NOMO-1 (cell line): ENCODE measurements at regions not wholly inside any gene's neighbourhood (a gene's known extent, or its start where the extent isn't known, plus 50 kb on each side); places are given as distances from the start of the nearest gene placed in this dataset.

ENCODE experiments used
- DNase-seq, 2 experiments: peaks; one replicate each; lab custom pipeline; 2025; ENCODE audit not compliant: unreplicated experiment in 2 of 2; lab: John Stamatoyannopoulos, UW

DNA sequence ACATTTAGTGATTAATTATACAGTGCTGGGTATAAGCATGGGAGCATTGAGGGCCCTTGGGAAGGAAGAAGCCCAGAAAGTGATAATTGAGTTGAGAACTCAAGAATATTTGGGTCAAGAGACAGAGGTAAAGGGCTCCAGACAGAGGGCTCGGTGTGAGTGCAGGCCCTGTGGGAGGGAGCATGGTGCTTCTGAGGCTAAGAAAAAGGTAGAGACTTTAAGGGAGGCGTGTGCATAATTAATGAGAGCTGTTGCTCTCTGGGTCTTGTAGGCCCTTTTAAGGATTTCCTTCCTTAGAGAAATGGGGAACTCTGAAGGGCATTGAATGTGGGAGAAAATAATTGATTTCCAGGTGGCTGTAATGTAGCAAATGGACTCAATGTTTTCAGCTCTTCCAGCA, 735.0 kb upstream of the POU3F3 start:
- DNase-seq = no peak

DNA sequence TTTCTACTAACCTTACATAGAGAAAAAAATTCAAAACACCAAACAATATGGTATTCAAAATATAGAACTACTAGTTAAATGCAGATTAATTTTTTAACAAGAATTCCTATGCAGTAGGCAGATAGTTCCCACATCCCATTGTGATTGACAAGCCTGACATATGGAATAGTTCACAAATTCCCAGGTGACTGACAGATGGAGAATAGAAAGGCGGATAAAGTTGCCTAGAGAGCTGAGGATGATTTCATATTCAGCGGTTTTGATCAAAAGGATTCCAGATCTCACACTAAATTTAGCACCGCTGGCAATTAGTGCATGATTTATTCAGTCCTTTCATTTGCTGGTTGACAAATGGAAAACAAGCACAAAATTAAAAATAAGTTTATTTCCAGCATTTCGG, 733.7 kb upstream of the POU3F3 start:
- no peak for DNase-seq

GRCh38 chr2:104125096-104125495, 728.8 kb upstream of the POU3F3 start:
- DNase-seq = no peak

DNA sequence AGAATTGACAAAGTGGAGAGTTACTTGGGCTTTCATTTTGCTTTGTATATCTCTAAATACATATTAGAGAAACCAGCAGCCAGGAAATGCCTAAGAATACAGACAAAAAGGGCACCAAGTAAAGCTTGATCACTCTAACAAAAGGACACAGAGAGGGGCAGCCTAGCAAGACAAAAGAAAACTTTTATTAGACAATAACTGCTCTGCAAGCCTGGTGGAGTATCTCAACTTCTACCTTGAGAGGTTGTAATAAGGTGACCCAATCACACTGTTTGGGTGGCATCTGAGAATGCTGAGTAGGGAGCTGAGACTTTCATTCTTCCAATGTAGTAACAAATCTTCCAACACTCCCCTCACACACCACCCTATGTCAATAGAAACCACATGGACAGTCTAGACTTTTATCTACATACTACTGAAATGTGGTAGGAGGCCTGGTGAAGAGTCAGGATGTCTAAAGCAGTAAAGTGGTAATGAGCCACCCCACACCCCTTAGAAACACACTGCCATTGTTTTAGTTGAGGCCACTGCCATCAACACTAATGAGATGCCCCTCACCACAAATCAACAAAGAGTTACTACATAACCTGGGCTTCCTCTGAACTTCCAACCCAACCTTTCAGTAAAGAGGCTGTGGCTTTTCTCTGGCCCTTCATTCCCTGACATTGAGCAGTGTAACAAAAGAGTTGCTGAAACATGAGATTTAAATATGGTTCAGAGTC, 726.7 kb upstream of the POU3F3 start:
- DNase-seq = no peak

- DNase-seq = no peak
Observed at GRCh38 chr2:104140361-104140760, 713.6 kb upstream of the POU3F3 start.

DNA sequence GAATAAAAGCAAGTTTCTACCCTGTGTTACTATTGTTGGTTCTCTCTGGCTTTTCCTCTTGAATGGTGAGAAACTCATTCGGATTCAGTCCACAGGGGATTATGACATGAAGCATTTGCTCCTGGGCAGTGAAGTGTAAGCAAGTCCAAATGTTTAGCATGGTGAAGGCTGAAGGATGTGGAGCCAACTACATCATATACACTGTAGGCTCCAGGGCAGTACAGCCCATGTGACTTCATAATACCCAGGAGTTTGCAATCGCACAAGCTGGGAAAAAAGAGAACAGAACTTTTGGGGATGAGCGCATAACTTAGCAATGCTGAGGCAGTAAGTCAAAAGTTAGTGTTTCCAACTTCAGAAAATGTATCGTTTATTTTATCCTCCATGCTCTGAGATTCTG, 695.7 kb upstream of the POU3F3 start:
- DNase-seq = no peak

DNA sequence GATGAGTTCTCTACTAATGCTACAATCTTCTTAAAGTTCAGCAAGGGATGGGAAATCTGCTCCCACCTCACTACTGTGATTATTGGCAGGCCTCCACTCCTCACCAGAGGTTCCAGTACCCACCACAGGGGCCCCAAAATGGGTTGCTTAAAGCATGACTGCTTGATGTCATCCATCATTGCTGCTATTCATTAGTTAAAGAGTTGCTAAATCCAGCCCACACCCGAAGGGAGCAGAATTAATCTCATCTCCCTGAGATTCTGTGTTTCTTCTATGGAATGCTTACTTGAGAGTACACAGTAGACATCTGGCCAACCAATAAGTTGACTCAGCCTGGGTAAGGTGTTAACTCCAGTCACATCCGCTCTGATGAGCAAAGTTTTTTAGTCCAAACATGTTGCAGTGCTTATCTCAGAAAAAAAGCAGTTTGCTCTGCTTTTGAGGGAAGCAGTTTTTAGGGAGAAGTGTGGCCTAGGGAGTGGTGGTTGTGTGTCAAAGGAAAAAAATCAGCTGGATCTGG, 690.2 kb upstream of the POU3F3 start:
- no peak for DNase-seq

GRCh38 chr2:104164721-104165252, 689.1 kb upstream of the POU3F3 start:
- DNase-seq = no peak

DNA sequence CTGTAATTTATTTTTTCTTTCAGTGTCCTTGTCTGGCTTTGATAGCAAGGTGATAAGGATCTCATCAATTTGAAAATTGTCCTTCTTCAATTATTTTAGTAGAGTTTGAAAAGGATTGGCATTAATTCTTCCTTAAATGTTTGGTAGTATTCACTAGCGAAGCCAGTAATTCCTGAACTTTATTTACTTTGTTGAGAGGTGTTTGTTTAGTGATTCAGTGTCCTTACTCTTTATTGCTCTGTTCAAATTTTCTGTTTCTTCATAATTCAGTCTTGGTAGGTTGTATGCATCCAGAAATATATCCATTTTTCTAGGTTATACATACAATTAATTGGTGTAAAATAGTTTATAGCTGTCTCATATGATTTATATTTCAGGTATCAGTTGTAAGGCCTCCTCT, 676.7 kb upstream of the POU3F3 start:
- no peak for DNase-seq

DNA sequence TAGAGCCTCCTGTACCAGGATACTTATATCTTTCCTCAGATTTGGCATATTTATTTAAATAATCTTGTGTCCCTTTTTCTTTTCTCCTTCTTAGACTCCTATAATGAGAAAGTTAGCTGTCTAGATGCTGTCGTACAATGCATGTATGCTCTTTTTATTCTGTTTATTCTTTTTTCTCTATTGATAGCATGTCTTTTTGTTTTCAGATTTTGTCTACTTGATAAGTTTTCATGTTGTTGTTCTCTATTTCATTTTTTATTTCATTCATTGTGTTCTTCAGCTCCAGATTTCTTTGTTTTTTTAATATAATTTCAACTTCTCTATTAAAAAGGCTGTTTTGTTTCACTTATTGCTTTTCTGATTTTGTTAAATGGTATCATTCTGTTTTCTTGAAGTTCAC, 674.3 kb upstream of the POU3F3 start:
- no peak for DNase-seq

DNA sequence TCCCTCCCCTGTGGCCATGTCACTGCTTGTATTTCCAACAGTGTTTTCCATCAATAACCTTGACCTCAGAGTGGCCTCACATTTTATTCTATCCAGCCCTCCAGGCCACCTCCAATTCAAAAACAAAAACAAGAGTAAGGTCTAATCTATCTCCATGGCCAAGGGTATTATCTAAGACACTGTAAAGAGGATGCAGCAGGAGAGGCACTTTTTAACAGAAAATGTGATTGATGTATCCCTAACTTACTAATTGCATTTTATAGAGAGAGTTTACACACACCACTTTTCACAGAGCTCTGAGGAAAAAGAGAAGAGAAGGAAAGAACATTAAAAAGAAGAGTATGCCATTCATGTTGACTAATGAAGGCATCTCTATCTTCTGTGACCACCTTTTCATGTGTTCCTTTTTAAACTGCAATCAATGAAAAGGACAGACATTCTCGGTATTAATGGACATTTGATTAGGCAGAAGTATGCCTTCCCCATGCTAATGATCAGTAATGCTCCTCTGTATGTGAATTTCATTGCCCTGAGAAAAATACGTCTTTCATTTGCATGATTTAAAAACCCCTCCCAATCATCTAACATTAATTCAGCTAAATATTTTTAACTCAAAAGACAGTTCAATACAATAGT, 653.3 kb upstream of the POU3F3 start:
- DNase-seq = no peak

DNA sequence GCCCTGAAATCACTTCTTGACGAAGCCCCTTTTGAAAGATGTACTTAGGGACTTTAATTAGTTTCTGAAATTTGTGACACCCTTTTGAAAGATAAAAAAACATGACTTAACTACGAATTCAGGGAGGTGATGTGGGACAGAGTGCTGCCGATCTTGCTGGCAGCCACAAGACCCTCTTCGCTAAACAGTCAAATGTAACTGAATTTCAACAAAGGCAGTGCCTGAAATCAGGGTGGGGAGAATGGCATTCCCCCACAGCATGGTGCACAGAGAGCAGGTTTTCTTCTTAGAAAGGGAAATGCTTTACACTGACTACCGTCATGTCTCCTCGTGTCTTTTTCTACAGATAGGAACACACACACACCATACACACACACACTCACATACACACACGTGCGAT, 640.2 kb upstream of the POU3F3 start:
- DNase-seq = no peak

DNA sequence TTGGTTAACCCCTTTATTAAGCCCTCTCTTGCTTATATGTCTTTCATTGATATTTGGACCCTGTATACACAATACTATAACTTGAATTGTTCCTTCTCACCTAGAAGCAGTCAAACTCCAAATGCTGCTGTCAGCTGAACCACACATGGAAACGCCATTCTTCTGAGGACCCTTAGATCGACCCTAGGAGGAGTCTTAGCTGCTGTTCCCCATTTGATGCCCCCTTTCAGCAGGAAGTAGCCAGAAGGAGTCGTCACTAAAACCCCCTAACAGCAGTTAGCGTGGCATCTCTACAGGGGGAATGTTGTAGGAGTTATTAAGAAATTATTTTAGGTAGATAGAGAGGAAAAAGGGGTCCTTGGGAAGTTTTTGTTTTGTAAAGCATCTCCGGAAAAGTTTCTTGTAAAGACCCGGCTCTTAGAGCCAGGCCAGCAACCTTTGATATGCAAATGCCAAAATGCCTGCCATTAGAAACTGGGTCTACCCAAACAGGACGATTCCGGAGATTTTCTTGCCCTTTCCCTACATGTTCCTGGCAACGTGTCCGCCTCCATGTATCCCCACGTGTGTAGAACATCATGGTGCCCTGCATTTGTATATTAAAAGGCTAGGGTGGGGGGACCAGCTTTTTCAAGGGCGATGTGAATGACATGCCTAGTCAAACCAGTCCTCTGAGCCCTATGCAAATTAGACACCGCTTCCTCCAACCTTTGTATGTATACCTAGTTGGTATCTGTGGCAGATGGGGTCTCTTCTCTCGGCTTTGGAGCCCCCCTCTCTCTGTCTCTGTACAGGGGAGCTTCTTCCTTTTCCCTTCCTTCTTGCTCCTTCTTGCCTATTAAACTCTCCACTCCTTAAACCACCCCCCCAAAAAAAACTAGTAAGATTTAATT, 638.4 kb upstream of the POU3F3 start:
- DNase-seq = no peak

GRCh38 chr2:104233591-104233990, 620.3 kb upstream of the POU3F3 start:
- DNase-seq = no peak

DNA sequence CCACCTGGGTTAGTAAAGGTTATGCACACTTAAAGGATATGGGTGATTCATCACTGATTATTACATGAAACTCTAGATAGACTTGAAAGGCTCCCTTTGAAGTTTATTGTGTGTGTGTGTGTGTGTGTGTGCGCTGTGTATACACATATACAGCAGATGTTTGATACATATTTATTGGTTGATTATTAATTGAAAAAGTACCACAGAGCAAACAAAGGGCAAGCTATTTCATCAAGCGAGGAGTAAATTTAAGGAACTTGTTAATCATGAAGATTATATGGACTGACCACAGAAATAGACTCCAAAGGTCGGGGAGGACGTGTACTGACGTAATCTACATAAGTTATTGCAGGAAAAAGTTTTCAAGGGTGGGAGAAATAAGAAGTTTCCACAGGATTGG, 617.4 kb upstream of the POU3F3 start:
- DNase-seq = no peak

- no peak for DNase-seq
Observed at GRCh38 chr2:104240984-104241383, 612.9 kb upstream of the POU3F3 start.

GRCh38 chr2:104249629-104250028, 604.3 kb upstream of the POU3F3 start:
- no peak for DNase-seq

DNA sequence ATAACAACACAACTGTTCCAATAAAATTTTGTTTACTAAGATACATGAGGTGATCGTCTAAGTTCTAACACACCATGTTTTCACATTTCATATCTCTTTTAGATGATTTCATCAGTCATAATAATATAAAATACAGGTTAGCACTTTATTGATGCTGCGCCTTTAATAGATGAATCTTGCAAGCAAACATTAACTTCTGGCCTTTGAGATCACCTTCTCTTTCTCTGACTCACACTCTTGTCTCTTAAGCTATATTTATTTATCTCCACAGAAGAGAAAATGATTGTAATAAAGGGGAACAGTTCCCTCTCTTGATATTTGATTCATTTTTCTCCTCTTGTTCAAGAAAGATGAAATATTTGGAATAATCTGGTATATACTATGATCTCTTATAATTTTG, 603.3 kb upstream of the POU3F3 start:
- DNase-seq = no peak

- DNase-seq = no peak
Observed at GRCh38 chr2:104254017-104254416, 599.9 kb upstream of the POU3F3 start.

DNA sequence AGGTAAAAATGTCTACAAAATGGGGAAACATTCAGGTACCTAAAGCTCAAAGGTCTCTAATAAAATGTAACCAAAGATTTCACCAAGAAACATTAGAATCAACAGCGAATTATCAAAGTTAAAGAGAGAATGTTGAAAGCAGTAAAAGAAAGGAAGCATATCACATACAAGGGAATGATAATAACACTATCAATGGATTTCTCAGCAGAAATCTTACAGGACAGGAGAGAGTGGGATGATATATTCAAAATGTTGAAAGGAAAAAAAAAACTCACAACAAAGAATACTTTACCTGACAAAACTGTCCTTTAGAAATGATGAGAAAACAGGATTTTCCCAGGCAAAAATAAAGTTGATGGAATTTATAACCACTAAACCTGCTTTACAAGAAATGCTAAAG, 591.2 kb upstream of the POU3F3 start:
- DNase-seq = no peak

DNA sequence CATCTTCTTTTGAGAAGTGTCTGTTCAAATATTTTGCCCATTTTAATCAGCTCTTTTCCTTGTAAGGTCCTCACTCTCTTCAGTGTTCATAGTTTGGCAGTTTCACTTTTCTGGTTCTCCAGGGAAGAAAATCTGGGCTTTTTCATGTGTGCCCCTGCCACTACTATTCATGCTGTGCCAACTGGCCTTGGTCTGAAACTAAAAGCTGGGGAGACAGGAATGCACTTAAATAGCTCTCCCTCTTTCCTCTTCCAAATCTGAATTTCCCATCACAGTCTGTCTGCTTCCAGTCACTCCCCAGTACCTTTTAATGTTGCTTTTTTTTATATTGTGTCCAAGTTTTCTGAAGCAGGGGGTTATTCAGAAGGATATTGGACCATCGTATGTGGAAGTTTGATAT, 574.3 kb upstream of the POU3F3 start:
- no peak for DNase-seq
